Activated T-cell treated with anti-CD3 and anti-CD28 coated beads, Interleukin-2, amount 50 U/mL, for 48 hours (primary cell): ENCODE measurements at regions not wholly inside any gene's neighbourhood (a gene's known extent, or its start where the extent isn't known, plus 50 kb on each side); places are given as distances from the start of the nearest gene placed in this dataset.
"Not testable (repeated sequence)": the region's sequence is repeated elsewhere in the genome, so short reads cannot be mapped to it uniquely, and the experiment has no call there.

Source experiments
- DNase-seq, 2 experiments: peaks; one replicate each; pipeline ENCODE4 v3.0.0-alpha.2; 2020

DNA sequence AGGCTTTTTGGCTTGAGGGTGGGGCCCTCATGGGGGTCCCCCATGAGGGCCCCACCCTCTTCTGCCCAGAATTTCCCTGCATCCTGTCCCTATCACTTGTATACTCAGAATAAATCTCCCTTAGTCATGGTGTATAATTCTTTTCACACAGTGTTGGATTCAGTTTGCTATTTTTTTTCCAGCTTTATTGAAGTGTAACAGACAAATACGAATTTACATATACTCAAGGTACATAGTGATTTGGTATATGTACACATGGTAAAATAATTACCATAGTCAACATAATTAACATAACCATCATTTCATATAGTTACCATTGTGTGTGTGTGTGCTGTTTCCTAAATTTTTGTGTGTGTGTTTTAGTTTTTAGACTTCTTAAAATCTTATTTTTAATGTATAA lies 289.4 kb downstream of the CNTNAP3B start:
- DNase-seq, result not testable (repeated sequence)

DNA sequence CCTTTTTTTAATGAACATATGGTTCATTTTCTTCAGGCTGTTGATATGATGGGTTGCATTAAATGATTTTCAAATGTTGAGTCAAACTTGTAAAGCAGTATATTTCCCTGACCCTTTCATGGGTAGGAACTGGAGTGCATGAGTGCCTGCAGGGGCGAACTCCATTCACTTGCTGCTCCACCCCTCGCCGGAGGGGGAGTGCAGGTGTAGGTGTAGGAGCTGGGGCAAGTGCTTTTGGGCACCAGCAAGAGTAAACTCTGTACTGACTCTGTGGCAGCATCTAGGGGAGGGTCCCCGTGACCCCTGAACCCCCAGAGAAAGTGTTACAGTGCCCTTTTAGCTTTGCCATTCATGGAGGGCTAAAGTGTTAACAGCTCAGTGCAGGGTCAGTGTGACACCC lies 290.3 kb downstream of the CNTNAP3B start:
- DNase-seq, result not testable (repeated sequence)

DNA sequence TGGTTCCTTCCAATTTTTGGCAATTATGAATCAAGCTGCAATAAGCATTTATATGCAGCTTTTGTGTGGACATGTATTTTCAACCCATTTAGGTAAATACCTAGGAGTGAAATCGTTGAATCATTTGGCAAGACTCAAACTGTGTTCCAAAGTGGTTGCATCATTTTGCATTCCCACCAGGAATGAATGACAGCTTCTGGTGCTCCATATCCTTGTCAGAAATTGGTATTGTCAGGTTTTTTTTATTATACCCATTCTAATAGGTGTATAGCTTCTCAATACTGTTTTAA lies 290.7 kb downstream of the CNTNAP3B start:
- DNase-seq, result not testable (repeated sequence)

DNA sequence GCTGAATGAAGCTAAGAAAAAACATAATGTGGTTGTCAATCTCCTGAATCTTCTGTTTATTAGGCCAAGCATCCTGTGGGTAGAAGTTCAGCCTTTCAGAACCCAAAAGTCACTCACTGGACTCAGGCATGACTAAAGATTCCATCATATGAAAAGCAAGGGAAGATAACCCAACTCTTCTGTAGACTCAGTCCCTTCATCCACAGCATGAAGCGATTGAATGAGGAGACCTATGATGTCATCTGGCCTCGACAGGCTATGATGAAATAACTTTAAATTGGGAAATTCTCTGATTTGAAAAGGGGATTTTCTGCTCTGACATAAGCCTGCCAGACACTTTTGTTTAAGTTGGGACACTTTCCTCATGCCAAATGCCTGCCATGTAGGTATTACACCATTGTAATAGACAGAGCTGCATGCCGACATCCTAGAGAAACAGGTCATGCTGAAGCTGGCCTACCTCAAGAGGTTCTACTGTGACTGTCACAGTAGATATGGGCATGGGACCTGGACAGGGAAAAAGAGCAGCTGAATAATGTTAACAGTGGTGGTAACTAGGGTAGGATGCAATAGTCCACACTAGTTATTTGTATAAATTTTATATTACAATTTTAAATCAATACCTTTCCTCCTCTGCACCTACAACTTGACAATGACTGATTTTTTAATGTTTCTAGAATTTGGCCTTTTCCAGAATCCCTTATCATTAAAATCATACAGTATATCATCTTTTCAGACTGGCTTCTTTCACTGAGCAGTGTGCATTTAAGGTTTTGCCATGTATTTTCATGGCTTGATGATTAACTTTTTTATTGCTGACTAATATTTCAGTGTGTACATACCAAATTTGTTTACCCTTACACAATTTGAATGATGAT lies 291.3 kb downstream of the CNTNAP3B start:
- not testable (repeated sequence) for DNase-seq

DNA sequence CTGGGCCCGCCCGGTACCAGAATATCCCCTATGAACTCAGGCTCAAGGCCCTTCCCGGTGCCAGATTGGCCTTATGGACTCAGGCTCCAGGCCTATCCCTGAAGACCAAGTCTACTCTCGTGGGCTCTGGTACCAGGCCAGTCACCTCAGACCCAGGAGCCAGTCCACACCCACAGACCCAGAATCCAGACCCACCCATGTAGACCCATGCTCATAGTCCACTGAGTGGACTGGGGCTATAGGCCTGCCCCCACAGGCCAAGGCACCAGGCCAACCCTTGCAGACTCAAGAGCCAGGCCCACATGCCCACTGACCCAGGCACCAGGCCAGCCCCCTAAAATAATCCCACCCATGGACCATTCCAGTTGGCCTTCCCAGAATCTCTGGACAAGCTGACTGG lies 296.1 kb downstream of the CNTNAP3B start:
- DNase-seq, result not testable (repeated sequence)

DNA sequence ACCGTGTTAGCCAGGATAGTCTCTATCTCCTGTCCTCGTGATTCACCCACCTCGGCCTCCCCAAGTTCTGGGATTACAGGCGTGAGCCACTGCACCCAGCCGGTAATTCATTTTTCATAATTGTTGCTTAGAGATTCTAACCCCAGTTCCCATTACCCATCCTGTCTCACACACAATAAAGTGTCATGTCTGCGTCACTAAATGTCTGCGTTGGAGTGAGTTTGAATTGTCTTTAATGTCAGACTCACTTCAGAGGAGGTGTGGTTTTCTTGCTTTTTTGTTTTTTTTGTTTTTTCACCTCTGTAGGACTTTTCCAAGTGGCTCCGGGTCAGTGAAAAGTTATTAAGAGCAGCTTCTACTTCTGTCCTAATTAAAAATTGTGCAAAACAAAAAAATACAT lies 304.5 kb downstream of the CNTNAP3B start:
- not testable (repeated sequence) for DNase-seq

DNA sequence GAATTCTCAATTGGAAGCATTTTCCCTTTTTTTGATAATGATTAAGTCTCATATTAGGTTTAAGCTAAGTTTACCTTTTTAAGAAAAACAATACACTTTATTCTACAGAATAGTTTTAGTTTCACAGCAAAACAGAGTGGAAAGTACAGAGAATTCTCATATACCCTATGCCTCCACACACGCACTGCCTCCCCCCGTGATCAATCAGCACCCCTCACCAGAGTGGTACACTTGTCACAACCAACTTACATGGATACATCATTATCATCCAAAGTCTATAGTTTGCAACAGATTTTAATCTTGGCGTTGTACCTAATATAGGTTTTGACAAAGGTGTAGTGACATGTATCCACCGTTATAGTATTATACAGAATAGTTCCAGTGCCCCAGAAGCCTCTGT lies 326.5 kb downstream of the CNTNAP3B start:
- DNase-seq, result not testable (repeated sequence)

DNA sequence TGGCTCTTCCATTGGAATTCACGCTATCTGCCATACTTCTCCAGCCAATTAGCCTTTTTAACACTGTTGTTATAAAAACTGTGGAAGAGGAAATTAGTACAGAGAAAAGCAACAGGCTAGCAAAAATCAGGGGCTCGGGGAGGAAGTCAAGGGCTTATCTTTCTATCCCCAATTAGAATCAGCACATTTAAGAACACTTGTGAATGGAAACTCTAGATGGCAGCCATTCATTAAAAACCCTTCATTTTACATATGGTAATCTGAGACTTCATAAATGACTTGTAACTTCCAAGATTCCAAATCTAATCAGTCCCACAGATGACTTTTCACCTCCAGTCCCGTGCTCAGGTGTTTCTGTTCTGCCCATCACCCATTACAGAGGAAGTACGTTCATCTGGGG lies 330.5 kb downstream of the CNTNAP3B start:
- not testable (repeated sequence) for DNase-seq

DNA sequence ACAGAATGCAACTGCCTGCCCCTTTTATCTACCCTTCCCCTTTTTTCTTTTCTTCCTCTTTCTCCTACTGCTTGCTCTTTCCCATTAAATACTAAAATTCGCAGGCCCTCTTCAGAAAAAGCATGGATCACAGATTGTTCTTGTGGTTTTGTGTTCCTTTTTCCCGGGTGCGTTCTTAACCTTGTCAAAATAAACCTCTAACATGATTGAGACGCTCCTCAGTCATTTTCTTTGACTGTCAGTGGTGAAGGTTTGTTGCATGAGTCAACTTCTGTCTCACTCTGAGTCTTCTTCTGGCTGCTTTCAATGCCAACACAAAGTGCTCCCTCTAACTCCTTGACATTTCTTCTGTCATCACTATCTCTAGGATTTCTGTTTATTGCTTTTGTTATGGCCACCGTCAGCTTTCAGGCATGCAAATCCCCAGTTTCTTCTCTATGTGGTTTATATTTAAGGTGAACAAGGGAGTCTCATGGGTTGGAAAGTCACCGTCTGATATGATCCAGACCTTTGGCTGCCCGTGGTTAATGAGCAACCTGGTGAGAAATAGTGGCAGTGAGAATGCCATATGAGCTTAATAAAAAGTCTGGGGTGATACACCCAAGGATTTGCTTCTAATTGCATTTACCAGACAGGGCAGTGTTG lies 338.4 kb downstream of the CNTNAP3B start:
- not testable (repeated sequence) for DNase-seq

DNA sequence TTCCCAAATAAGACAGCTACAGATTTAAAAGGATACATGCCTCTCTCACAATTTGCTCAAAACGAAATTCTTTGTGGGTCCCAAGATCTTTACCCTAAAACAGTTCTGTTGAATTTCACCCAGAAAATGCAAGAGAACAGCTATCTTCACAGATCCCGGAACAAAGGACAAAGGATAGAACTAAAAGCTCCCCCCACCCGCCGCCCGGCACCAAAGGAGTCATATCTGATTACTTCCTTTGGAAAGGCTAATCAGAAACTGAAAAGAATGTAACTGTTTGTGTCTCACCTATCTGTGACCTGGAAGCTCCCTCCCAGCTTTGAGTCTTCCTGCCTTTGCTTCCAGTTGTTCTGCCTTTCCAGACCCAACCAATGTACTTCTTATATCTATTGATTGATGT lies 339.2 kb downstream of the CNTNAP3B start:
- DNase-seq, result not testable (repeated sequence)

DNA sequence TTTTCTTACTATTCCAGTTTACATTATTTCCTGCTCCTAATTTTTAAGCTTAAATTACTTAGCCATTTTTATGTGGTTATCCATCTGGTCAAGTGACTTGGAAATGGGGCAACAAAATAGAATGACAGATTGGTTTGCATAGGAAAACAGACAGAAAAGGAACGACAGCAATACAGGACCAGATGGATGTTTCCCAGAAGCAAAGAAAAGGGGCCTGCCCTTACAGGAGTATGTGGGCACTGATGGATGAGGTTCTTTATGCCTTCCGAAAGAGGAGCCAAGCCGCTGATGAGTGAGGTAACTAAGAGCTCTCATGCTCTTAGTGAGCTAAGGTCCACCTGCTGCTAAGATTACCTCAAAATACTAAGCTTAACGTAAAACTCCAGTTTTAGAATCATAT lies 339.8 kb downstream of the CNTNAP3B start:
- DNase-seq, result not testable (repeated sequence)

DNA sequence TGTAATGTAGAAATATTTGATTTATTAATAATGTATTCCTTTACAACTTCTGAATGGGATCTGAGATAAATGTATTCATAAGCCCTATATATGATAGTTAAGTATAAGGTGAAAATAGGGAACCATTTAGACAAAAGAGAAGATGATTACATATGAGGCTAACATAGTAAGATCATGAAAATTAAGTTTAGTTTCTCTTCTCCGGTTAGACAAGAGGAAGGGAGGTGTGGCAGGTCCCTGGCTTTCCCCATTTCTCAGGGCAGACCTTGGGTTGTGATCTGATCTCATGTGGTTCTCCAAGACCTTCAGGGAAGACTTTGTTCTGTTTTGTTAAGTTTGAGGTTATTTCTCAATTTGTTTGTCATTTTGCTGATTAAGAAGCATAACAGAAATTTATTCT lies 341.3 kb downstream of the CNTNAP3B start:
- not testable (repeated sequence) for DNase-seq

DNA sequence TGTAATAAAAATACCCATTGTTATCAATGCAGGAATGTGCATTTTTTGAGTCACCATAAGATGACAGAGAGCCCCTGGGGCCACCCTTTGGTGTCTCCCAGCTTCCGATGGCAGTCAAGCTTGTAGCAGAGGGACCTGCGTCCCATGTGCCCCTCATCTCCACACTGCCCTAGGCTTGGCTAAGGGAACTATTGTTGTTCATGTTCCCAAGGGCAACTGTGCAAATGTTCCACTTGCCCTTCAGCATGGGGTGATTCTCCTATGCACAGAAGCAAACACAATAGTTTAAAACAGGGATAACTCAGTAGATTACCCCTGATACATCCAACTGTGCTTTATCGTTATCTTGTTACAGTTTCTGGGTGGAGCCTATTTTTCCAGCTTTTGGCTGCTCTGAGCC lies 342.0 kb downstream of the CNTNAP3B start:
- not testable (repeated sequence) for DNase-seq

DNA sequence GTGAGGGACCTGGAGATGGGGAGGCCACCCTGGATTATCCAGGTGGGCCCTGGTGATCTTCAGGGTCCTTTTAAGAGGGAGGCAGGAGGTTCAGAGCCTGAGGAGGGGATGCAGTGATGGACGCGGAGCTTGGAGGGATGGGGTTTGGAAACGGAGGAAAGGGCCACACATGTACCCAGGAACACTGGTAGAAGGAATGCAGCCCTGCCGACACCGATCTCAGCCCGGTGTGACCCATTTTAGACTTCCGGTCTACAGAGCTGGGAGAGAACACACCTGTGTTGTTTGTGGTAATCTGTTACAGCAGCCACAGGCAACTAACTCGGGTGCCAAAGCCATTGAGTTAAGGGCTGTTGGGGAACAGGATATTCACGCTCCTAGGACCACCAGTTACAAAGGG lies 345.2 kb downstream of the CNTNAP3B start:
- not testable (repeated sequence) for DNase-seq

DNA sequence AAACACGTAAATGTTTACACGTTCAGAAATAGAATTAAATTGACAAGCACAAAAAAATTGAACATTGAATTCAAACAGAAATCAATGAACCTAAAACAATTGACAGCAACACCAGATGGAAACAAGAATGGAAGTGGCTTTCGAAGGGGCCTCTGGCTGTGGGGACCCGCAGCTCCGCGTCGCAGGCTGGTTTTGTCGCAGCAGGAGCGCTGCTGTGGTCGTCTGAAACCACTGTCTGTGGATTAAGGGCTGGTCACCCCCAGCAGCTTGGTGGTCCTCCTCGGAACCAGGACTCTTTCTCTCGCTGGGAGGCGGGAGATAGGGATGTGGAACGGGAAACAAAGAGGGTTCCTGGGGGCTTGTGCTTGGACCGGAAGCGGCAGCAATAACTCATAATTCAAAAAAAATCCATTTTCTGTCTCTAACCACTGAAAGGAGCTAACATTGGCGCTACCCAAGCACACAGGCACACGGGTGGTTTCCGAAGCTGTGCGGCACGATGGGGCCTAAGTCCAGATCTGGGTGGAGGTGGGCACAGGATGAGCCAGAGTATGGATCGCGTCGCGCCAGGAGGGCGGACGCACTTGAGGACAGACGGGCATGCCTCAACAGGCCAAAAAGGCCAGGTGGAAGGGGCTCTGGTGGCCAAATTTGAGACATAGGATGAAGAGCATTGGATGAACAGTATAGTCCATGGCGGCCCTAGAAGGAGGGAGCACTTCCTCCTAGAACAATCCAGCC lies 346.0 kb downstream of the CNTNAP3B start:
- DNase-seq, result not testable (repeated sequence)

DNA sequence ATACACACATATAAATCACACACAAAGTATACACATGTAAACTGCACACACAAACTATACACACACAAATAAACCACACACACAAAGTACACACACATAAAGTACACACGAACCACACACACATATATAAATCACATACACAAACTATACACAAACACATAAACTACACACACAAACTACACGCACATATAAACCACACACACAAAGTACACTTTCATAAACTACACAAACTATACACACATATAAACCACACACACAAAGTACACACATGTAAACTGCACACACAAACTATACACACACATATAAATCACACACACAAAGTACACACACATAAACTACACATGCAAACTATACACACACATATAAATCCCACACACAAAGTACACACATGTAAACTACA lies 347.3 kb downstream of the CNTNAP3B start:
- not testable (repeated sequence) for DNase-seq

DNA sequence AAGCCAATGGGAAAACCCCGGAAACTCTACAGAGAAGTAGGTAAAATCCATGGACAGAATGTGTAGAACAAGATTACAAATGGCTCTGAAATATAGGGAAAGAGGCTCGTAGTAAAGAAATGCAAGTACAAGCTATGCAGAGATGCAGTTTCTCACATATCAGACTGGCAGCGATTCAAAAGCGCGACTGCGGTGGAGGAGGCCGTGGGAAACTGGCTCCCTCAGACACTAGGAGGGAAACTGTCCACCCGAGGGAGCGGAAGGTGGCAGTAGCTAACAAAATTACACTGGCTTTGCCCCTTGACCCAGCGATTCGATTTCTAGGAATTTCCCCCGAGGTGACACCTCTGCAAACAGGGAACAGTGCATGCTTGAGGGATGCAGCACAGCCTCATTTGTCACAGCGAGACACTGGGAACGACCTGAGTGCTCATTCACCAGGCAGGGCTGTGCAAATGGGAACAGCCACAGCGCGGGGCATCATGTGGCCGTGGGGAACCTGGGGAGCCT lies 349.3 kb downstream of the CNTNAP3B start:
- DNase-seq, result not testable (repeated sequence)

DNA sequence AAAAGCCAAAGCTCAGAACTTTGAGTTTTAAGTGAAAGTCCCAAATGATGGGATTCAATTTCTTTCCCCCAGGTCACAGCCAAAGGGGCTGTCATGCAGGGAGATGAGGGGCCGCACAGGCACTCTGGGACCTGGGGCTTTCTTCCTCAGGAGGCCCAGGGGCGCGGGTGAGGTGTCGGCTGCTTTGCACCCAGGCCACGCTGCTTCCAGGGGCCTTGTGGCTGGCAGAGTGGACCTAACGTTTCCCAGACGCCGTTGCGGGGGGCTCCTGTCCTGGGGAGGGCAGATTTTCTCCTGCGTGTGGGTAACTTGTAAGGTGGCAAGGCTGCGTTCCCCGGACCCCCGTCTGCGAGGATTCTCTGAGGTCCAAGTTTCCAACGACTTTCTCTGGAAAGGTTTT lies 350.0 kb downstream of the CNTNAP3B start:
- not testable (repeated sequence) for DNase-seq

DNA sequence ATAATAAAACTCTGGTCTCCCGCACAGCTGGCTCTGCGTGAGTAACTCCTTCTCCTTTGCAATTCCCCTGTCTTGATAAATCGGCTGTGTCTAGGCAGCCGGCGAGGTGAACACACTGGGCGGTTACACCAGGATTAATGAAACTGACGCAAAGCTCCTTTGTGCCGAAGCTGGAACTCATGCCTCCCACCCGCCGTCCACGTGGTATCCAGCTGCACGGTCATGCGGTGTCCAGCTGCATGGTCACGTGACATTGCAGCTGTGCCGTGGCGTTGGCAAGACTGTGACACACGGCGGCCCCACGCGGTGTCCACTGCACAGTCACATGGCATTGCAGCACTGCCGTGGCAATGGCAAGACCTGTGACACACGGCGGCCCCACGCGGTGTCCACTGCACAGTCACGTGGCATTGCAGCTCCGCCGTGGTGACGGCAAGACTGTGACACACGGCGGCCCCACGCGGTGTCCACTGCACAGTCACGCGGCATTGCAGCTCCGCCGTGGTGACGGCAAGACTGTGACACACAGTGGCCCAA lies 350.6 kb downstream of the CNTNAP3B start:
- not testable (repeated sequence) for DNase-seq

DNA sequence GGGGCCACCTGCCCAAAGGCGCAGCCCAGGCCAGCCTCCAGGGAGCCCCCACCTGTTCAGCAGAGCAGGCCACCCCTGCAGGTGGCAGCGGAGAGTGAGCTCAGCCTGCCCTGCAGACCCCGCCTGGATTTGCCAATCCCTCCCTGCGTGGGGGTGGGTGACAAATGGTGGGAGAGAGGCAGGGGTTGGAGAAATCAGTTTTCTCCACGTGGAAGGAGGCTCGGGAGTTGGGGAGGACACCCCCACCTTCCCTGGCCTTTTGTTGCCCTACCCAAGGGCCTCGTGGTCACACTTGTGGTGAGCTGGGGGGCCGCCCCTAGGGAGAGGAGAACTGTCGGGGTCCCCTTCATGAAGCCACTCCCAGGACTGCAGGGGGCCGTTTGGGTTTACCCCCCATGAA lies 351.7 kb downstream of the CNTNAP3B start:
- not testable (repeated sequence) for DNase-seq

DNA sequence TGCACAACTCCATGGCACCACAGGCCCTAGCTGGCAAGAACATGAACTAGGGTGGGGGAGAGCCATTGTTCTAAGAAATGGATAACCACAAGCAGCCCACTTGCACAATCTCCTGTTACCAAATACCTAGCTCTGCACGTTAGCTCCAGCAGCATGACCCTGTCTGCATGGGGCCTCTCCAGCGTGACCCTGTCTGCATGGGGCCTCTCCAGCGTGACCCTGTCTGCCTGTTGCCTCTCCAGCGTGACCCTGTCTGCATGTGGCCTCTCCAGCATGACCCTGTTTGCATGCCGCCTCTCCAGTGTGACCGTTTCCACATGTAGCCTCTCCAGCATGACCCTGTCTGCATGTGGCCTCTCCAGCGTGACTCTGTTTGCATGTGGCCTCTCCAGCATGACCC lies 356.7 kb downstream of the CNTNAP3B start:
- not testable (repeated sequence) for DNase-seq

DNA sequence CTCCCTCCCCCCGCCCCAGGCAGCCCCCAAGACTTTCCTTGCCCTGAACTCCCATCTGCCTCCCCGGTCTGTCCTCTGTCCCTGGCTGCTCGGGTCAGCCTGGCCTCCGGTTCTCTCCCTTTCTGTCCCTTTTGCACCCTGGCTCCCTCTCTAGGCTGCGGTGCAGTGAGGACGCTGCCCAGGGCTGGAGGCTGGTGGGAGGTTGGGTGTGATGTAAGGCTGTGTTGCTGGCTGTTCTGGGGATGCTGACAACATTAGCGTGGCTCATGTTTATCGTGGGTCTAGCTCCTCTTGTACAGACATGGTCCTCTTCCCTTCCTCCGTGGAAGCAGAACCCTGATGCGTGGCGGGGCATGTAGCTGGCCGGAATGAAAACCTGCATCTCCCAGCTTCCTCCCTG lies 357.5 kb downstream of the CNTNAP3B start:
- DNase-seq, result not testable (repeated sequence)

DNA sequence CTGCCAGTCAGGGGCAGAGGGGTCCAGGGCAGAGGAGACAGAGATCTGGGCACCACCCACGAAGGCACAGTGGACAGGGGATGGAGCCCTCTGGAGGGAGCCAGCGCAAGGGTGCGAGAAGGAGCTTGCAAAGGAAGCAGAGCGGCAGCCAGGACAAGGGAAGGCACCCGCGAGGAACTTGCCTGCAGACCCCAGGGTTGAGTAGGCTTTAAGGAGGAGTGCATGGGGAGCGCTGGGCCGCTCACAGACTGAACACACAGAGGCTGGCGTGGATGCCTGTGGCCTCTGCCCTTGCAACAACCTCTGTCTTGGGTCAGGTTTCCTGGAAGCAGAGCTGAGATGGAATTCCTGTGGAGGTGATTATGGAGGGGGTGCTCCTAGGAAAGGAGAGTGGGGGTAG lies 374.4 kb downstream of the CNTNAP3B start:
- DNase-seq, result not testable (repeated sequence)
